GM10248 (cell line): ENCODE measurements at regions not wholly inside any gene's neighbourhood (a gene's known extent, or its start where the extent isn't known, plus 50 kb on each side); places are given as distances from the start of the nearest gene placed in this dataset.

ENCODE experiments used
- CTCF ChIA-PET: fragments of 300-600 bp; sonication (Branson Sonifier 250); formaldehyde crosslinking; extraction: SDS; loops from one replicate; lab custom pipeline; 2021; ENCODE audit warnings: antibody characterized with exemption; lab: Yijun Ruan, JAX
- POLR2A ChIA-PET: fragments of 350-650 bp; sonication (Branson Sonifier 250); formaldehyde crosslinking; extraction: SDS; loops from one replicate; lab custom pipeline; 2020; ENCODE audit warnings: antibody characterized with exemption; lab: Yijun Ruan, JAX
- DNase-seq: peaks from one replicate; pipeline ENCODE4 v3.0.0; 2012; ENCODE audit errors: extremely low spot score
- CTCF ChIP-seq: IDR thresholded peaks from 2 replicates; pipeline ENCODE4 v1.5.1; 2012; ENCODE audit warnings: mild to moderate bottlenecking, low read depth; ENCODE audit errors: extremely low read depth, missing control alignments, control extremely low read depth

DNA sequence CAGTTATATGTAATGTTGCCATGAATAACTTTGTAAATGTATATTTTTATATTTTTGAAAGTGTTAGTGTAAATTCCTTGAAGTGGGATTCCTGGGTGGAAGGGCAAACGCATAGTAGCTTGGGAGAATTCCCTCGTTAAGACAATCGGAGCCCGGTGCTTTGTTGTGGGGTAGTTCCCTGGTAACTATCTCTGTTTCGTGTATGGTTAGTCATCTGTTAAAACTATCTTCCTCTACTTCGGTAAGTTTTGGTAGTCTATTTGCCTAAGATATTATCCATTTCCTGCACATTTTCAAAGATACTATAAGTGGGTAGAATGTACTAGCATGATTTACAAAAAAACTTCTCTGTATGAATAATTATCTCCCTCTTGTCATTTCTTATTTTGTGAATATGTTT is 113.8 kb upstream of the NRXN1 start:
- TF ChIP-seq CTCF: no peak
- POLR2A ChIA-PET: no interaction called here
- DNase-seq: no peak
- CTCF ChIA-PET: interaction anchor here (1.0 kb wide), 1 partner anchor 14 kb away, joined by 3 read pairs; no protein-coding TSS in a partner anchor

DNA sequence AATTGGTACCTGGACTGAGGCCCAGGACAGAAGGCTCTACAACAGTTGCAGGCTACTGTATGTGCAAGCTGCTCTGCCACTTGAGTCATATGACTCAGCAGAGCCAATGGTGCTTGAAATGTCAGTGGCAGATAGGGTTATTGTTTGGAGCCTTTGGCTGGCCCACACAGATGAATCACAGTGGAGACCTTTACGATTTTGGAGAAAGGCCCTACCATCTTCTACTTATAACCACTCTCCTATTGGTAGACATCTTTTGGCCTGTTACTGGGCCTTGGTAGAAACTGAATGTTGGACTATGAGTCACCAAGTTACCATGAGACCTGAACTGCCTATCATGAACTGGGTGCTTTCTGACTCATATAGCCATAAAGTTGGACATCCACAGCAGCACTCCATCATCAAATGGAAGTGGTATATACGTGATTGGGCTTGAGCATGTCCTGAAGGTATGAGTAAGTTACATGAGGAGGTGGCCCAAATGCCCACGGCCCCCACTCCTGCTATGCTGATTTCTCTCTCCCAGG is 88.9 kb upstream of the NRXN1 start:
- no peak for TF ChIP-seq CTCF
- DNase-seq: no peak
- POLR2A ChIA-PET: no interaction called here
- CTCF ChIA-PET: no interaction called here

- ChIA-PET CTCF (interaction anchor here (1.1 to 1.7 kb wide), 2 partner anchors 12 to 15 kb away, joined by 3 read pairs; no protein-coding TSS in a partner anchor), POLR2A (no interaction called here)
- no peak for DNase-seq
Measured at GRCh38 chr2:51111532-51111931, 79.6 kb upstream of the NRXN1 start.

DNA sequence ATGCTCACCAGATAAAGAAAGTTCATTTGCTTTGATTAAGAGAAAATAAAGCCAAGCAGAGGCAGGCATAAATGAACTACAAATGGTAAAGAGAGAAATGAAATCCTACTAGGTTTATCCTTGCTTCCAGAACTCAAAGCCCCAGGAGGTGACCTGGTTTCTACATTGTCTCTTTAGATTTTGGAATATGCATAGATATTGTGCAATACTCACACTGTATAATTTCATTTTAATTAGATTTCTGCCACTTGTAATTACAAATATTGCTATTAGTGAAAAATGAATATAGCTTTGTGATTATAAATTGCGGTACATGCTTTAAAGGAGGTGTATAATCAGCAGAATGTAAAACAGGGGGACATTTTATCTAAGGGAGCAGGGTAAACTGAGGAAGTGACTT is 76.9 kb upstream of the NRXN1 start:
- DNase-seq: no peak
- POLR2A ChIA-PET: no interaction called here
- no peak for TF ChIP-seq CTCF
- CTCF ChIA-PET: no interaction called here

More at GRCh38 chr2:51111532-51111931, 79.6 kb upstream of the NRXN1 start:
- TF ChIP-seq CTCF: no peak

- CTCF ChIA-PET: interaction anchor here (0.6 kb wide), 1 partner anchor 24 kb away, joined by 3 read pairs; no protein-coding TSS in a partner anchor
- no peak for DNase-seq
- no peak for TF ChIP-seq CTCF
- POLR2A ChIA-PET: no interaction called here
Measured at GRCh38 chr2:51107841-51108240, 75.9 kb upstream of the NRXN1 start.

DNA sequence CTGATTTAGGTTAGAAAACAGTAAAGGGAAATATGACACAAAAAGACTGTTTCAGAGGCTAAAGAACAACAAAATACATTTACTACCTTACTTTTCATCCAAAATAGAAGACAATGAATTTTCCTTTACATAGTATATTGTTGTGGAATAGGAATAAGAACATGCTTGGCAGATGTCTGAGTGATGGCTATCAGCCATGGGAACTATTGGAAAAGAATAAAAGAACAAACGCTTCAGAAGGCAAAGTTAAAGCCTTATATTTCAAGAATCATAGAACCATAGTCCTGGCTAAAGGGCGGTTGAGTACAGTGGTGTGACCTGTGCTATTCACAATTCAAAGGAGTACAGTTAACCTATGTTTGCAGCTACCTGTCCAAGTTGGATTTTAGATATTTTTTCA is 73.9 kb upstream of the NRXN1 start:
- DNase-seq: no peak
- TF ChIP-seq CTCF: no peak
- ChIA-PET POLR2A (no interaction called here), CTCF (interaction anchor here (0.7 to 1.3 kb wide), 3 partner anchors 9 to 22 kb away, joined by 3 to 4 read pairs (median 3); no protein-coding TSS in a partner anchor)
